ENCODE measurements at regions not wholly inside any gene's neighbourhood (a gene's known extent, or its start where the extent isn't known, plus 50 kb on each side); places are given as distances from the start of the nearest gene placed in this dataset.

- DNase-seq (ENCODE audit: low read depth in 3 of 3, low spot score in 2 of 3), result no peak
Observed at GRCh38 chr1:22218618-22219250, 75.8 kb upstream of the WNT4 start.

GRCh38 chr1:22221233-22221780, 78.4 kb upstream of the WNT4 start:
- no peak for DNase-seq (ENCODE audit: low read depth in 3 of 3, low spot score in 2 of 3)

DNA sequence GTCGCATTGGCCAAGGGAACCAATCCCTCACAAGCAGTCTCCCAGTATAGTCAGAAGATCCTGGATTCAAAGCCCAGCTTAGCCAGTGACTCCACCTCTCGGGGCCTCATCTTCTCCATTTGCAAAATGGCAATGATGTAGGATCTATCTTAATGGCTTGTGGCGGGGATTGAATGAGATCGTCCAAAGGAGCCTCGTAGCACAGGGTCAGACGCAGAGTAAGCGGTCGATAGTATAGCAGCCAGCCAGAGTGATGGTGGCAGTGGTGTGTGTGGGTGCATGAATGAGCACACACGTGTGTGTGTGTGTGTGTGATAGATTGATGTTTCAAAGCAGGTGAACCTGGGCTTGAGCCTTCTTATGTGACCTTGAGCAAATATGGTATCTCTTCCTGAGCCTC, 79.8 kb upstream of the WNT4 start:
- DNase-seq (ENCODE audit: low read depth in 3 of 3, low spot score in 2 of 3), result no peak

GRCh38 chr1:22223176-22223575, 80.3 kb upstream of the WNT4 start:
- DNase-seq (ENCODE audit: low read depth in 3 of 3, low spot score in 2 of 3), result no peak

DNA sequence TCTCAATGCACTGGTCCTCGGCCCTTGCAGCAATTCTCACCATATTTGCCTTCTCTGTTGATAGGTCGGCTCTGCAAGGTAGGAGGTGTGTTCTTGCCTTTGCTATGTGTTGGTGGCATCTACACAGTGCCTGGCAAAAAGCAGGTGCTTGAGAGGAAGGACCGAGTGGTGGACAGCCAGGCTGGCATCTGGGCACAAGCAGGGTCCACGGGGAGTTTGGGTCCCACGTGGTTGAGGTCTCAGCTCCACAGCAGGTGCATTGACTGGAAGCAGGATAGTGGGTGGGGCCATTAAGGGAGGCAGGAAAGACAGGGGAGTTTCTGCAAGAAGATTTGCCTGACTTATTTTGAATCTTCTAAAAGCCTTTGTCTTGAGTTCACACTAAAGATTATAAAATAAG, 81.2 kb upstream of the WNT4 start:
- no peak for DNase-seq (ENCODE audit: low read depth in 3 of 3, low spot score in 2 of 3)

DNA sequence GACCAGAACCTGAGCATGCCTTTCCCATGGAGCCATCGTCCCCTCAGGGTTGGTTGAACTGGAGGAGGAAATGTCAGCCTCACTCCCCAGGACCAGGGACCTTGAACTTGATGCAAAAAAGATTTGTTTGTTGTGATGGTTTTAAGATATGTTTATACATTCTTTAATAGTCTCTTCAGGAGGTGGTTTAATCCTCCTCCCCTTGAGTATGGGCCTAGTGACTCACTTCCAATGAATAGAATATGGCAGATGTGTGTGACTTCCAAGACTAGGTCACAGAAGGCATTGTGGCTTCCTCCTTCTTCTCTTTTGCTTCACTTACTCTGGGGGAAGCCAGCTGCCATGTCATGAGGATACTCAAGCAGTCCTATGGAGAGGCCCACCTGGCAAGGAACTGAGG, 81.7 kb upstream of the WNT4 start:
- DNase-seq (ENCODE audit: low read depth in 3 of 3, low spot score in 2 of 3), result no peak

- DNase-seq (ENCODE audit: low read depth in 3 of 3, low spot score in 2 of 3), result no peak
Observed at GRCh38 chr1:22225858-22226589, 83.1 kb upstream of the WNT4 start.

DNA sequence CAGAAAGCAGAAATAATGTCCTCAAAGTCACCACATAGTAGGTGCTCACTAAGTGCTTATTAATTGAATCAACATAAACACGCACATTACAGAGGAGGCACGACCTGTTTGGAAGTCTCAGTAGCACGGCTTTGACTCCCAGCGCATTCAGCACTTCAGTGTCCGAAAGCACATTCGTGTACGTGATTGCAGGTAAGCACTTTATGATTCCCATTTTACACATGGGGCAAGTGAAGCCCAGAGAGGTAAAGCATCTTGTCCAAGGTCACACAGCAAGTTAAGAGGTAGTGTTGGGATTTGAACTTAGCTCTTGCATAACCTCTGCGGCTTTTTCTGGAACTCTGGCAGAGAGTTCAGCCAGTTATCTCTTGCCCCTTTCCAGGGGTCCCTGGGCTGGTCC, 85.2 kb upstream of the WNT4 start:
- DNase-seq (ENCODE audit: low read depth in 3 of 3, low spot score in 2 of 3), result no peak

DNA sequence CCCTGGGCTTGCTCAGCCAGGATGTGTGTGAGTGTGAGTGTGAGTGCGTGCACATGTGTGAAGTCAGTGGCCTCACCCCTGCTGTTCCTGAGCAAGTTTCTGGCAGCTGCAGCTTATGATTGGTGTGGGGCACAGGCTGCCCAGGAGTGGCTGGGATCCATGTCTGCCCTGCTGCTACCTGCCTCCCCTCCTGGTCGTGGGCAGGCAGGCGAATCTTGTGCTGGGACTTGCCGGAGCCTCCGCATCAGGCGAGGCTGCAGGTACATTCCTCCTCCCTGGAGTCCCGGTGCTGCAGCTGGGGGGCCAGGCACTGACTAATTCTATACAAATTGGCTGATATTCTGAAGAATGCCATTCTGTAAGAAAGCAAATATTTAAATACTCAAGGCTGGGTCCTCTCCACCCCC, 85.6 kb upstream of the WNT4 start:
- no peak for DNase-seq (ENCODE audit: low read depth in 3 of 3, low spot score in 2 of 3)

- no peak for DNase-seq (ENCODE audit: low read depth in 3 of 3, low spot score in 2 of 3)
Observed at GRCh38 chr1:22229379-22229778, 86.5 kb upstream of the WNT4 start.

DNA sequence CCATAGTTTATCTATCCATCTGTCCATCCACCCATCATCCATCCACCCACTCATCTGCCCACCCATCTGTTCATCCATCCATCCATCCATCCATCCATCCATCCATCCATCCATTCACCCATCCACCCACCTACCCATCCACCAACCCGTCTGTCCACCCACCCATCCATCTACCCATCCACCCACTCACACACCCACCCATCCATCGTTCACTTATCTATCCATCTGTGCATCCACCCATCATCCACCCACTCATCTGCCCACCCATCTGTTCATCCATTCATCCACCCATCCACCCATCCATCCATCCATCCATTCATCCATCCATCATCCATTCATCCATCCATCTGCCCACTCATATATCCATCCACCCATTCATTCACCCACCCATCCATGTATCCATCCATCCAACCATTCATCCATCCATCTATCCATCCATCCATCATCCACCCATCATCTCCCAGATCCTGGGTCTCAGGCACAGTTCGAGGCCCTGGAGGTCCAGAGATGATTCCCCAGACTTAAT, 88.2 kb upstream of the WNT4 start:
- DNase-seq (ENCODE audit: low read depth in 3 of 3, low spot score in 2 of 3), result no peak

DNA sequence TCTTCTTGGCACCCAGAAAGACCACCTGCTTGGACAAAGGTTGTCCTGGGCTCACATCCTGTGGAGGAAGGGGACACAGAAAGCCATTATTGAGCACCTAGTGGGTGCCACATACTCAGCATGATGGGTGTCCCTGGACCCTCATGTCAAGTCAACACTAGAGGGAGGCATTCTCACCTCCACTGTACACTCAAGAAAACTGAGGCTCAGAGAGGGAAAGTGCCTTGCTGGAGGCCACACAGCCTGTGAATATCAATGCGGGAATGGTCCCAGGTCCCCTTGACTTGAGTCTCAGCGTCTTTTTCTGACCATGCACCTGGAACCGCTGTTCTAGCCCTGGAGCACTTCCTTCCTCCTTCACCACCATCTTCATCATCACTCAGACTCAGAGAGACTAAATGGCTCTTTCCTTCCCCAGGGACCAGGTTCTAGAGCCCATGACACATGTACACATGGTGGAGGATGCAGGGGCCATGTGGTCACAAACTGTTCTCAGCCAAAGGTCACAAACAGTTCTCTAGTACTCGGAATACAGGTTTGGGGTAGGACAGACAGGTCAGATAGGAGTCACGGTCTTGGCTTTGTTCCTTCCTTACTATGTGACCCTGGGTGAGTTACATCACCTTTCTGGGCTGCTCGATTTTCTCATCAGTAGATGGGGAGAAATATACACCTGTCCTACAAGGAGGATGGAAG, 89.2 kb upstream of the WNT4 start:
- DNase-seq (ENCODE audit: low read depth in 3 of 3, low spot score in 2 of 3), result no peak

DNA sequence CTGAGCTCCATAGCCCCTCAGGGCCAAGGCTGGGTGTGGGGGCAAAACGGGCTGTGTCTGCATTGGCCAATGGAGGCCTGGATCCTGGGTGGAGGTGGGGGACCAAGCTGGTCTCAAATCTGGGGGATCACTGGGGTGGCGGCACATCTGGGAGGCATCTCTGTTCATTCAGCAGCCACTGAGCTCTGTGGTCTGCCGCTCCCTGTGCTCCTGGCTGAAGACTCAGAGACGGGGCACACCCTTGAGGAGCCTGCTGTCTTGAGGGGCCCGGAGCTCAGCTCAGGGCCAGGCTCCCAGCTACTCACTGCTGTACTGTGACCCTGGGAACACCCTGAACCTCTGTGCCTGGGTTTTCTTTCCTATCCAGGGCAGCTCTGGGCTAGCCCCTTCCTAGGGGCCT, 90.3 kb upstream of the WNT4 start:
- no peak for DNase-seq (ENCODE audit: low read depth in 3 of 3, low spot score in 2 of 3)

- DNase-seq (ENCODE audit: low read depth in 3 of 3, low spot score in 2 of 3), result no peak
Observed at GRCh38 chr1:22234476-22235030, 91.7 kb upstream of the WNT4 start.

- DNase-seq (ENCODE audit: low read depth in 3 of 3, low spot score in 2 of 3), result no peak
Observed at GRCh38 chr1:22236166-22236565, 93.3 kb upstream of the WNT4 start.

- DNase-seq (ENCODE audit: low read depth in 3 of 3, low spot score in 2 of 3), result no peak
Observed at GRCh38 chr1:22236900-22237299, 94.0 kb upstream of the WNT4 start.

- no peak for DNase-seq (ENCODE audit: low read depth in 3 of 3, low spot score in 2 of 3)
Observed at GRCh38 chr1:22237433-22238093, 94.7 kb upstream of the WNT4 start.

- no peak for DNase-seq (ENCODE audit: low read depth in 3 of 3, low spot score in 2 of 3)
Observed at GRCh38 chr1:22238356-22239224, 95.7 kb upstream of the WNT4 start.

DNA sequence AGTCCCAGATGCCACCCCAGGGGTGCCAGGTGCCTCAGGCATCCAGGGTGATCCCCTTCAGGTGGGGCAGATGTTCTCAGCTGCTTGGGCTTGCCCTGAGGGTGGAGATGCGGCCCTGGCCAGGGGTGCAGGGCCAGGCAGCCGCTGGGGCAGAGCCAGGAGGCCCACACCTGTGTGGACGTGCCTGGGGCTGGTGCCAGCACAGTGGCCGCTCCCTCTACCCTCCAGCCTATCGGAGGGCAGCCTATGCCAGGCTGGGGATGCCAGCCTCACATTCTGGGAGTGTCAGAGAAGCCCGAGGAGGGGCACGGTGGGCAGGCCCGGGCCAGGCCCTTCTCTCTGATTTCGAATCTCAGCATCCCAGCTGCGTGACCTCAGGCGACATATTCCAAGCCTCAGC, 96.5 kb upstream of the WNT4 start:
- DNase-seq (ENCODE audit: low read depth in 3 of 3, low spot score in 2 of 3), result no peak

- no peak for DNase-seq (ENCODE audit: low read depth in 3 of 3, low spot score in 2 of 3)
Observed at GRCh38 chr1:22241250-22241649, 98.4 kb upstream of the WNT4 start.
